HG03571 (cell line): ENCODE measurements at regions not wholly inside any gene's neighbourhood (a gene's known extent, or its start where the extent isn't known, plus 50 kb on each side); places are given as distances from the start of the nearest gene placed in this dataset.

ENCODE experiments used
- ATAC-seq: cut with Tn5 transposase; IDR thresholded peaks from one replicate; pipeline ENCODE4 v1.9.1; 2021; ENCODE audit not compliant: unreplicated experiment

DNA sequence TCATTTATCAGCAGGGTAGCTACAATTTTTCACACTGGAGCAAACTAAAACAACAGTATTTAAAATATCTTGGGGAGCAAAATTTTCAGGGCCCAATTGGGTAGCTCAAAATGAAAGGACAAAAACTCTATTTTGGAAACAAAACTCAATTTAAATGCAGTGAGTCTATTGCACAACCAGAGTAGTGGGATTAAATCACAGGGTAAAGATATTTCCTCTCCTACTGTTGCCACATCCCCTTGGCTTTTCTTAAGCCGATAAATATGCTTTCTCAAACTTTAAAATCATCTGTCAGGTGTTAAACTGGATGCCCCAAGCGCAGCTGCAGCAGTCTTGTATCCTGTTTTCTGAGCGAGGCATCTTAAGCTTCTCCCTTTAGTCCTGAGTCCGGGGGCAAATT lies 1474.3 kb upstream of the CDH9 start:
- ATAC-seq = no peak

DNA sequence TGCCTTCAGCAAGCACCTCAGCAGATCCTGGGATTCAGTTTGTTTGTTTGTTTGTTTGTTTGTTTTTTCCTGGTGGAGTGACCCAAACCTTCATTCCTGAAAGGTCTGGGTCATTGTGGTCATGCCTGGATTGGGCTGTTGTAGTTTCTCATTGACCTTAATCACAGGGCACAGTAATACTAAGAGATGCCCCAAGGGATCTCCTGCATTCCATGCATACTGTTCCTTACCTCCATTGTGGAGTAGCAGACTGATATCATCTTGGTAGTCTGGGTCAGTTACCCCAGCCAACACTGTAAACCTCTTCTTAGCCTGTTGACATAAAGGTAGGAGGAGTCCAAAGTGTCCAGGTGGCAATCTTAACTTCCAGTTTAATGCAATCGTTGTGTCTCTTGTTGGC lies 1466.7 kb upstream of the CDH9 start:
- ATAC-seq = no peak

DNA sequence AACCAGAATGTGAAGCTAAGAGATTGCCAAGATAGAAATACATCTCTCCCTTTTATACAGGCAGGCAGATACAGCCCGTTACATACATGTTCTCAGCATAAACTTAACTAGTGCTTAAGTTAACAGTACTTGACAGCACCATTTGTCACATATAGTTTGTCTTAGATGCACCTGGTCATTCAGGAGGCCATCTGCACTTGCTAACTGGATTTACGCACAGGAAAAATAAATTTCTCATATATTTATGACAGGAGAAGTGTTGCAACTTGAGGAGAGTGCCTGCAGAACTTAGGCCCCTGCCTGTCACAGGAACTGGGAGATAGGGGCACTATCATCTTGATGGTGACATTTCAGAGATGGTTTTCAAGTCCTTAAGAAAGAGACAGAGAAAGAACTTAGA lies 1462.1 kb upstream of the CDH9 start:
- ATAC-seq = no peak

DNA sequence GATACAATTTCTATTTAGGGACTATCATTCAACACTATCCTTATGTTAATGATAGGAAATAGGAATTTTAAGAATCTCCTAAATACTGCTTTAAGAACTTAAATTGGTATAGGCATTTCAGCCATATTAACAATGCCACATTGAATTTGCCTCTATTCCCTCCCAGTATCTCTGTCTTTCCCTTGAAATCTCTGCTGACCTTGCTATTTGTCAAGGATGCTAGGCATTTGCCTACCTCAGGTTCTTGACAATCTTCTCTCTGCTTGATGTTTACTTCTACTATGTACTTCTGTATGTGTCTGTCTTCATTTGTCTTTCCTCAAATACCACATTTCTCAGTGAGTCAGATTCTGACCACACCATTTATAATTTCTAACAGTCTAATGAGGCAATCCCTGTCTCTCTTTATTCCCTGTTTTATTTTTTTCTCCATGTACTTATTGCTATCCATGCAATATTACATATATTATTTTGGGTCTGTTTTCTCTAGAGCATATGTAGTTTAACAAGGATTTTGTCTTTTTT lies 1461.4 kb upstream of the CDH9 start:
- ATAC-seq = no peak

DNA sequence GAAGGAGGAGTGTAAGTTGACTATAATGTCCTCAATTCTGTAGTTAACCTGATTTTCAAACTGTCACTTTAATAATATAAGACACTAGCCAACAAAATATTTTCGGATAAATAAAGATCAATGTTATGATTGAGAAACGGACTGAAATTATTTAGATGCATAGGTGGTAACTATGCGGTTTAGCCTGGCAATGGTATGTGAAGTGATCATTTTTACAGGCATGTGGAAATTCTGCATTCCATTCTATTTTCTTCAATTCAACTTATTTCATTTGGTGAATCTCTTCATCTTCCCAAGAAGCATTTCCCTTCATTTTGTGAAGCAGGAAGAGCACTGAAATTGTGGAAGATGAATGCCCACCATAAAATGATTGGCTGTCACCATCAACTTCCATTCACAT lies 1457.5 kb upstream of the CDH9 start:
- ATAC-seq = no peak

DNA sequence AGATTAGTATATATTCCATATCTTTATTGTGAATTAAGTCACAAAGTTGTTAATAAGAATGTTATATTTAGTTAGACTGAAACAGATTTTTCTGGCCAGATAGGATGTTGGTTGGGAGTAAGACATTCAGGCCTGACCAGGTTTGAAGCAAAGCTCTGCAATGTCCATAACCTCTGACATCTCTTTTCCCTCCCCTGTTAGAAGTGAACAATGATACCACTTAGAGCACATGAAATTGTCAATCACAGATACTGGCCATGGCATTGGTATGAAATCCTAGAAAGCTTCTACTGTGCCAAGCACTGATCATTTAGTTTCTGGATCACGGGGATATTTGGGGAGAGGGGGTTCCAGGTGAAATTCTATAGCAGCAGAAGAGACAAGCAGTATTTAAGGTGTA lies 1455.1 kb upstream of the CDH9 start:
- ATAC-seq = no peak

DNA sequence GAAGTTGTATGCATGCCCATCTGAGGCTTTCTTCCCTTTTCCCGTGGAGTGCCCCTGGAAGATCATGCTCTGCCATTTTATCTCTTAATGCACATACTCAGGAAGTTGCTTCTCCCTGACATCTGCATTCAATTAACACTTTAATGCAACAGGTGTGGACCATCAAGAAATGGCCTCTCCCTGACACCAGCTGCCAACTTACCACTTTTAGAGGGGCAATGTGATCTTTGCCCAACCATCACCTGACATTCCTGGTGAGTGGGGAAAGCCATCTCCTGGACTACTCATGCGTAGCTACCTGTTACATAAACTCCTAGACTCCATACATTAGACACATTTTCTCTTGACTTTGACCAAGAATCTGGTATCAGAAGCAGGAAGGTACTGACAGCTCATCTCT lies 1450.4 kb upstream of the CDH9 start:
- ATAC-seq = no peak

DNA sequence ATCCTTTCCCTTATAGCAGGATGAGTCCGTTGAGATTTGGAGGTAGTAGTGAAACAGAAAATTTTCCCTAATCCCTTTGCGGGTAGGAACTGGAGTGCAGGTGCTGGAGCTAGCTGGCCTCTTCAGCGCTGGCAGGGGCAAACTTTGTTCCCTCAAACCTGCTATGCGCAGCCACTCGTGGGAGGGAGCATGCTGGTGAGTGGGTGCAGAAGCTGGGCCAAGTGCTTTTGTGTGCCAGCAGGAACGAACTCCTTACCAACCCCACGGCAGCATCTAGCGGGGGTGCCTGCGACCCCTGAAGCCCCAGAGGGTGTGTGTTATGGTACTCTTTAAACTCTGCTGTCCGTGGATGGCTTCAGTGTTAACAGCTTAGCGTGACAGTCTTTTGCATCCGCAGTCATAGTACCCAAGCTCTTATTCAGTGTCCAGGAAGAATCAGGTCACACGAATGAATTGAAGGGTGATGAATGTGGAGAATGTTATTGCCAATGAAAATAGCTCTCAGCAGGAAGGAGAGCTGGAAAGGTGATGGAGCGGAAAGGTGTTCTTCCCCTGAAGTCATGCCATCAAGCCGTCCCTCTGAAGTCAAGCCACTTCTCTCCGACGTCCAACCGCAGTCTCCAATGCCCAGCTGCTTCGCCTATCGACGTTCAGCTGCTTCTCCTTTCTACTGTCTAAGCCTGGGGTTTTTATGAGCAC lies 1445.1 kb upstream of the CDH9 start:
- no peak for ATAC-seq

DNA sequence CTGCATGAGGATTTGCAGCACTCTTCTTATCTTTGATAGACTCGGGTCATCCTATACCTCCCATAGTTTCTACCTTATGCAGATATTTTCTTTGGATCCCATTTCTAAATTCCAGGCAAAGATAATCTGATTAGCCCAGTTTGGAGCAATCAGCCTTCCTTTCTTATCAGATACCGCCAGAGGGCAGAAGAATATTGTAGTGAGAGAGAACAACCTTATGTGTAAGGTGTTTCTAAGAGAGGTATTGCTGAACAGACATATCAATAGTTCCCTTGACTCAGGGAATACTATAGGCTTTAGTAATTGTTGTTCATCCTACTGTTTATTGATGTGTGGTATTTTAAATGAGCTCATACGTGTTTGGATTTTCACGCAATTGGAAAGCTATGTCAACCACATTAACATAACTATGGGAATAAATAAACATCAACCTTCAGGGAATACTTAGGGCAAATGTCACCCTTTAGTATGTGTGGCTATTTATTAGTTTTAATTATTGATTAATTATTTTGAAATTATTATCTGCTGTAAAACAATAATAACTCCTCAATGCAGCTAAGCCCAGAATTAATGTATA lies 1435.2 kb upstream of the CDH9 start:
- no peak for ATAC-seq

DNA sequence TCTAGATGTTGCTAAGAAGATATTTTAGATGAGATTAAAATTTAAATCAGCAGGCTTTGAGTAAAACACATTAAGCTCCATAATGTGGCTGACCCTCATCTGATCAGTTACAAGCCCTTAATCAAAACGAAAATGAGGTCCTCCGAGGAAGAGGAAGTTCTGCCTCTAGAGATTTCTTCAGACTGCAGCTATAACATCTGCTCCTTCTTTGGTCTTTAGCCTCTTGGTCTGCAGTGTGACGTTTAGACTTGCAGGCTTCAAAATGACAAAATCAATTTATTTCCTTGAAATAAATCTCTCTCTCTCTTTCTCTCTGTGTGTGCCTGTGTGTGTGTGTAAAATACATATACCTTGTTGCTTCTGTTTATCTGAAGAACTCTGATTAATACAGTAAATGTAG lies 1429.8 kb upstream of the CDH9 start:
- no peak for ATAC-seq

DNA sequence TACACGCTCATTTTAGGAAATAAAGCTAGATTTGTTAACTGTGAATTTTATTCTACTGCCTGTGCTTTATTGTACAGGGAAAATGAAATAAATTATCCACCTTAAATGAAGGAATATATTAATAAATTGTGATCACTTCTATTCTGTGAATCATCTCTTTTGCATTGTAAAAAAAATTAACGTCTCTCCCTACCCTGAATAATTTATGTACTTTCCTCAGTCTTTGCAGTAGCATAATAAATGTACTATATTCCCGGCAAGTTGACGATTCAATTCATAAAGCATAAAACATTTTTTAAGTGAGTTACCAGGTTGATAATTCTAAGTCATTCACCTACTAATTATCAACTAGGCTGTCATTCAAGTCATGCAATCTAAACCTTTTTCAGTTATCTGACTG lies 1425.3 kb upstream of the CDH9 start:
- ATAC-seq = no peak

DNA sequence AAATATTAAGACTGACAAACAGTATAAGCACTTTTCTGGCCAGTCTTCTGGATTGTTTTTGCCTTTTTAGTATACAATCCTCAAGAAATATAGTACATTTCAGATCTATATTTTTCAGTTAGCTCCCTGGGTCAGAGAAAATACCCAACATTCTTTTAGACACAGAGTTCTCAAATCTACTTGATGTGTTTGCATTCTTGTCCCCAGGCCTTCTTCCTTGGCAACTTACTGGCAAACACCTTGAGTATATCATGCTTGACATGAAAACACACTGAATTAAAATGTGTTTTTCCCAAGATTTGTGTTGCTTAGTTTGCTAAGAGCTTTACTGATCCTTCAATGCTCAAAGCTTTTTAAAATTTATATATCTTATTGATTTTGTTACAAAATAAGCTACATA lies 1413.1 kb upstream of the CDH9 start:
- ATAC-seq = no peak

DNA sequence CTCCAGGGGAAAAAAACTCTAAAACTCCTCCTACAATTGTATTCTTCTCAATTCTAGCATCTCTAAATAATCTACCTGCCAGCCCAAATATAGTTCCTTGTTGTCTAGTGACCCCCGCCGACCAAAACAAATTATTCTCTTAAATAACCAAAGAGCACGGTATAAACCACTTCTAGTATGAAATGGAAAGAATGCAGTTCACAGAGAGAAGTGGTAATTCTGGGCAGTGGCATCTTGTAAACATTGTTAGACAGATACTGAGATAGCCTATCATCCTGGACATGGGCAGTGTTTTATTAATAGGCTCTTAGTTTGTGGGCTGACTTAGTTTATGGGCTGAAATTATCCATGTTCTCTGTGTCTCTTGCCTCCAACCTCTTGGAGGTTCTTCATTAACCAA lies 1412.6 kb upstream of the CDH9 start:
- no peak for ATAC-seq

DNA sequence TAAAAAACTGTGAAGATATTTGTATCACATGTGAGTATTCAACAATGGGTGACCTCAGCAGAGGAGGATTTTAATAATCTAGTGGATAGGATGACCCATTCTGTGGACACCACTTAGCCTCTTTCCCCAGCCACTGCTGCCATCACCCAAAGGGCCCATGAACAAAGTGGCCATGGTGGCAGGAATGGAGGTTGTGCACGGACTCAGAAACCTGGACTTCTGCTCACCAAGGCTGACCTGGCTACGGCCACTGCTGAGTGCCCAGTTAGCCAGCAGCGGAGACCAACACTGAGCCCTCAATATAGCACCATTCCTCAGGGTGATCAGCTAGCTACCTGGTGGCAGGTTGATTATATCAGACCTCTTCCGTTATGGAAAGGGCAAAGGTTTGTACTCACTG lies 1410.4 kb upstream of the CDH9 start:
- ATAC-seq = no peak

DNA sequence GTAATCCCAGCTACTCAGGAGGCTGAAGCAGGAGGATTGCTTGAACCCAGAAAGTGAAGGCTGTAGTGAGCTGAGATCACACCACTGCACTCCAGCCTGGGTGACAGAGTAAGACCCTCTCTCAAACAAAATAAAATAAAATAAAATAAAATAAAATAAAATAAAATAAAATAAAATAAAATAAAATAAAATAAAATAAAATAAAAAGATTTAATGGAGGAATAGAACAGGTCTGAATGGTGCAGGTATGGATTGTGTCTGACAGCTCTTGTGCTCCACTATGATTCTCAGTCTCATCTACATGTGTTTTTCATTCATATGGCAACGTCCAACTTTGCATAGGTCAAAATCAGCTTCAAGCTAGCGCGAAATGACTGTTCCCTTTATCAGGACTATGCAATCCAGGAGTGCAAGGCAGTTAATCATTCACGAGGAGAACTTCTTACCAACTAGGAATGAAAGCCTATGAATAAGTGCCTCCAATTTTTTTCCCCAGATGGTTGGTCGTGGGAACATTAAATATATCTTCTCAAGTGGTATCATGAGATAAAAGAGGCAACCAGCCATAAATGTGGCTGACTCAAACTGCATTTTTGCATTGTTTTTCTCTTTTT lies 1392.3 kb upstream of the CDH9 start:
- ATAC-seq = no peak

DNA sequence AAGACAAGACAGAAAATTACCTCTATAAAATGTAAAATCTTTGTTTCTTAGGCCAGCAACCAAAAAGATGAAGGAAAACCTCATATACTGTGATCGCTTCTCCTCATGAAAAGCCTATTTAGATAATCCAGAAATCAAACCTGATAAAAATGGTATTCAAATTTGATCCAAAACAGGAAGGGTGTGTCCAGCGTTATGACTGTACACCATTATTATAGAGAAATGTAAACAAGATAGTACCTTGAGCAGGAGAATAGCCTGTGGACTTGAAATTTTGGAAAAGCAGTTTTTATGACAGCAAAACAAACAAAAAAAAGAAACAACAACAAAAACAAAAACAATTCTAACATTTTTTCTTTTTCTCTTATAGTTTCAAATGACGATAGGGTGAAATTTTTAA lies 1382.8 kb upstream of the CDH9 start:
- no peak for ATAC-seq

DNA sequence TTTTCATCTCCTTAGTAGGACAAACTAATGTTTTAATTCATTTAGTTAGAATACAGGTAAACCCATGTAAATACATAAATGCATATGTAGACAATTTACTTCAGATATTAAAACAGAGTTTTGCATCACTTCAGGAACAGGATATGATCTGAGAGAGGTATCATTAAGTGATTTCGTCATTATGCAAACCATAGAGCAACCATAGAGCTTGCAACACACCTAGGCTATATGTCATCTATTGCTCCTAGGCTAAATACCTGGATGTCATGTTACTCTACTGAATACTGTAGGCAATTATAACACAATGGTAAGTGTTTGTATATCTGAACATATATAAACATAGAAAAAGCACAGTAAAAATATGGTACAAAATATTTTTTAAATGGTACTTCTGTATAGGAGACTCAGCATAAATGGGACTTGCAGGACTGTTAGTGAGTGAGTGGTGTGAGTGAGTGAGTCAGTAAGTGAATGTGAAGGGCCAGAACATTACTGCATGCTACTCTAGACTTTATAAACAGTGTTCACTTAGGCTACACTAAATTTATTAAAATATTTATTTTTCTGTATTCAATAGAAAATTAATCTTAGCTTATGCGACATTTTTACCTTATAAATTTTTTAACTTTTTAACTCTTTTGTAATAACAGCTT lies 1377.5 kb upstream of the CDH9 start:
- no peak for ATAC-seq

DNA sequence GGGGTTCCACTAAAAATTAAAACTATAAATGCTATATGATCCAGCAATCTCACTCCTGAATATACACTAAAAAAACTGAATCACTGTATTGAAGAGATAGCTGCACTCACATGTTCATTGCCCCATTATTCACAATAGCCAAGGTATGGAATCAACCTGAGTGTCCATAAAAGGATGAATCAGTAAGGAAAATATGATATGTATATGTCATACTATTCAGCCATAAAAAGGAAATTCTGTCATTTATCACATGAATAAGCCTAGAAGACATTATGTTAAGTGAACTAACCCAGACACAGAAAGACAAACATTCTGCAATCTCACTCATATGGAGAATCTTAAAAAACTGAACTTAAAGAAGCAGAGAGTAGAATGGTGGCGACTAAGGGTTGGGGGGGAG lies 1376.2 kb upstream of the CDH9 start:
- ATAC-seq = no peak

DNA sequence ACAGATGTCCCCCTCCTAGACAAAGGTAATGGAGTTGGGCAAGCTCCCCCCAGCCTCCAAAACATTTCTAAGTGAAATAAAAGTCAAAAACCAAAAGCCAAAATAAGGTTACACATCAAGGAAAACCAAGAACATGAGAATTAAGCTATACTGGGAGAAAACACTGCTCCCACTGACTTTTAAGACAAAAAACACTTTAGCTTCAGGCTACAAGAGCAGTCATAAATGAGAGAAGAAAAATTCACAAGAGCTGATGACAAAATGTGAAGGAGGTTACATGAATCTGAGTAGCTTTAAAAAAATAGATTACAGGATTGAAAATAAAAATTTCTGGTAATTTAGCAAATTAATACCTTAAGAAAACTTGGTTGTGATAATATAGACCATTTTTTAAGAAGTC lies 1370.3 kb upstream of the CDH9 start:
- ATAC-seq = no peak

DNA sequence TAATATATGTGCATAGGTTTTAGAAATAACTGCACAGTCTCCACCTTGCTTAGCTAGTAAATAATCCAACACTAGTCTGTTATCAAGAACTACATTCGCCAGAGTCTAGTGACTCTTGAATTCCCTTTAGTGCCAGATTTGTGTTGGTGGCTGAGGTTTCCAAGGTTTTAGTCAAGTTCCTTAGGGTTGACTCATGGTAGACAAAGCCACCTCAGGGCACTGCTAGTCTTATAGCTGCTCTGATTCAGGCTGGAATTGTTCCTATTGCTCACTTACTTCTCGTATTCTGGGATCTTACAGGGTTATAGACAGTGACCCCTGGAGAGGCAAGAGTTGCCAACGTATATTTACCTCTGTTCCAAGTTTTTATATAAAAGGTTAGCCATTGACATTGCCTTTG lies 1369.8 kb upstream of the CDH9 start:
- ATAC-seq = no peak

DNA sequence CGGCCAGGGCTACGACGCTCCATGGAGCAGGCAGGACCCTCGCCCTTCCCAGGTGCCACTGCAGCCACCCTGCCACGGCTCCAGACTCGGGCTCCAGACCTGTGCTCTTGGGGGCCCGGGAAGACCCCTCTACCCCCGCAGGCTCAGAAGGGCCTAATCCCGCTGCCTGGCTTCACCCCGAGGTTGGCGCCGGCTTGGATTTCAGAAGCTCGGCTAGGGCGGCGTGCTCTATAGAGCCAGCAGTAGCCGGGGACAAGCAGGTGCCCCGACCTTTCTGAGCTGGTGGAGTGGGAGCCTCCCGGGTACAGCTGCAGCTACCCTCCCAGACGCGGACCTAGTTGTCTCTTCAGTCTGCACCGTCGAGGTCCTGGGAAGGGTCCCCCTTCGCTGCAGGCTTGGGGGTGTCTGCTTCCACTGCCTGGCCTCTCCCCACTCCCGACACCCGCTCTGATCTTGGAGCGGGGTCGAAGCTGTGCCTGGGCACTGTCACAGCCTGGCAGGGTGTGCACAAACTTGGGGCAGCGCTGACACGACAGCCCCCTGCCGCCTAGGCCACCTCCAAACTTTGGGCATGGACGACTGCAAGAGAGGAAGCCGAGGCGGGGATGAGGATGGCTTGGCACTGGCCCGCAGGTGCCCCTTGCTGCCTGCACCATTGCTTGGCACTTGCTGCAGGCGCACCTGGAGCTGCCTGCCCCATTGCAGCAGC lies 1366.1 kb upstream of the CDH9 start:
- ATAC-seq = no peak
